ENCODE measurements at regions not wholly inside any gene's neighbourhood (a gene's known extent, or its start where the extent isn't known, plus 50 kb on each side); places are given as distances from the start of the nearest gene placed in this dataset.

DNA sequence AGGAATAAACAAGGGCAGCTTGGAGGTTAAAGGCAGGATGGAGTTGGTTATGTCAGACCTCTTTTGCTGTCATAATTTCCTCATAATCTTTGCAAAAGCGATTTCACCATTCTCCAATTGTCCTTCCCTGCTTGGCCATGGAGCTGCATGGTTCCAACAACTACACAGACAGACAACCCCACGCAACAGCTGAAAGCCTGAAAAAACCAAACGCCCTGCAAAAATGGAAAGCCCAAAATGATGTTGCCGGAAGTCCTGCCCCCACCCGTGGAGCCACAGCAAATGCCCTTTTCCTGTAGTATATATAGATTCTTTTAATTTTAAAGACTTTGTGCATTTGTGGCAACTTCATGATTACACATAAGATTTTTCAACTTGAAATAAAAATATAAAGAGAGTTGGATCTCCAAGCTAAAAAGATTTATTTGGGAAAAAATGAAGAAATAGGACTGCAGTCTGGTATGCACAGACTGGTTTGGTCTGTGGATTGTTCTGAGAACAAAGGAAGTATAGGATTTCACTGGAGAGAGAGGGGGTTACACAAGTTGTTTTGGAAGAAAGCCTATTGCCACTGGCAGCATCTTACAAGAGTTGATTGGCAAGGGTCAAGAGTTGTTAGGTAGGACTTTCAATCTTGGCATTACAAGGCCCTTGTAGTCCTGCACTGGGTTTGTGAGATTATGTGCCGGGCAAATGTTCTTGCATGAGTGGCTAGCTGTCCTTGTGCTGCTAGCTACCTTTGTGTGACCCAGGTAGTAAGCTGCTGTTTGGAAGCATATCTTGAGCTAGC is 190.0 kb downstream of the C6orf118 start:
- peak overlapping the region in 1 of 3 experiments; percentile 7; a peak in 1 of 7 replicates for H3K27ac Mint-ChIP-seq
- H3K4me1 Mint-ChIP-seq: peaks cover 14 to 17% of the 10 kb centered on the region in 2 experiments
- H2AK5ac ChIP-seq (ENCODE audit: insufficient read length, low read length): no peak overlapping the region
- H2BK20ac ChIP-seq (ENCODE audit: low read depth, low read length, poor library complexity, severe bottlenecking): no peak overlapping the region
- H2BK5ac ChIP-seq (ENCODE audit: insufficient read length, low read length): no peak overlapping the region
- H3K36me3 Mint-ChIP-seq (ENCODE audit: insufficient read depth in 1 of 3, low read depth in 3 of 3): peaks cover 0 to 6% (median 2%) of the 10 kb centered on the region in 3 experiments; a peak in 3 of 7 replicates
- H4K5ac ChIP-seq (ENCODE audit: insufficient read length, low read depth, low read length): no peak overlapping the region
- H3K79me1 ChIP-seq (ENCODE audit: insufficient read depth, low read depth, low read length, poor library complexity, severe bottlenecking): no peaks in the 10 kb centered on the region
- H3K79me2 ChIP-seq (ENCODE audit: insufficient read depth, low read length): no peaks in the 10 kb centered on the region
- H3K9me3 ChIP-seq (ENCODE audit: control insufficient read depth, low read depth, low read length): no peaks in the 10 kb centered on the region
- no peak overlapping the region for H3K9ac ChIP-seq (ENCODE audit: extremely low read depth, insufficient read length, low read length)
- H3K56ac ChIP-seq (ENCODE audit: insufficient read length, low read depth, low read length): no peak overlapping the region
- no peaks in the 10 kb centered on the region for H3K27me3 ChIP-seq (ENCODE audit: insufficient read depth, low read length)
- no peak overlapping the region for H2AFZ ChIP-seq (ENCODE audit: low read length)
- no peaks in the 10 kb centered on the region for H3K23me2 ChIP-seq (ENCODE audit: insufficient read length, low read depth, low read length, poor library complexity, severe bottlenecking)
- no peak overlapping the region; a peak in 1 of 5 replicates for H3K4me3 Mint-ChIP-seq
- no peak overlapping the region; the same call in 1 of the 2 replicates for H3K14ac ChIP-seq (ENCODE audit: insufficient read depth, low read length)
- H3K27ac ChIP-seq (ENCODE audit: insufficient read length, low read depth, low read length): no peak overlapping the region
- no peaks in the 10 kb centered on the region for H3K27me3 Mint-ChIP-seq (ENCODE audit: low read depth)
- H3K18ac ChIP-seq (ENCODE audit: insufficient read length, low read depth, low read length): no peak overlapping the region
- no peak overlapping the region for H3K23ac ChIP-seq (ENCODE audit: insufficient read length, low read depth, low read length)
- H3K4me1 ChIP-seq (ENCODE audit: insufficient read depth, low read length): peaks cover 8% of the 10 kb centered on the region; the same call in 1 of the 2 replicates
- H3K4ac ChIP-seq (ENCODE audit: low read depth, low read length): no peak overlapping the region
- no peaks in the 10 kb centered on the region for H4K20me1 ChIP-seq (ENCODE audit: control insufficient read depth, insufficient read depth, insufficient read length)
- H2BK15ac ChIP-seq (ENCODE audit: low read depth, low read length): no peak overlapping the region
- TF ChIP-seq, protein P1, sequence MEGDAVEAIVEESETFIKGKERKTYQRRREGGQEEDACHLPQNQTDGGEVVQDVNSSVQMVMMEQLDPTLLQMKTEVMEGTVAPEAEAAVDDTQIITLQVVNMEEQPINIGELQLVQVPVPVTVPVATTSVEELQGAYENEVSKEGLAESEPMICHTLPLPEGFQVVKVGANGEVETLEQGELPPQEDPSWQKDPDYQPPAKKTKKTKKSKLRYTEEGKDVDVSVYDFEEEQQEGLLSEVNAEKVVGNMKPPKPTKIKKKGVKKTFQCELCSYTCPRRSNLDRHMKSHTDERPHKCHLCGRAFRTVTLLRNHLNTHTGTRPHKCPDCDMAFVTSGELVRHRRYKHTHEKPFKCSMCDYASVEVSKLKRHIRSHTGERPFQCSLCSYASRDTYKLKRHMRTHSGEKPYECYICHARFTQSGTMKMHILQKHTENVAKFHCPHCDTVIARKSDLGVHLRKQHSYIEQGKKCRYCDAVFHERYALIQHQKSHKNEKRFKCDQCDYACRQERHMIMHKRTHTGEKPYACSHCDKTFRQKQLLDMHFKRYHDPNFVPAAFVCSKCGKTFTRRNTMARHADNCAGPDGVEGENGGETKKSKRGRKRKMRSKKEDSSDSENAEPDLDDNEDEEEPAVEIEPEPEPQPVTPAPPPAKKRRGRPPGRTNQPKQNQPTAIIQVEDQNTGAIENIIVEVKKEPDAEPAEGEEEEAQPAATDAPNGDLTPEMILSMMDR (conservative IDR thresholded peaks at IDR 0.05): no peak
- peaks cover 7 to 8% of the 10 kb centered on the region in 2 experiments; a peak in 4 of 5 replicates for H3K9me3 Mint-ChIP-seq
- H2BK120ac ChIP-seq (ENCODE audit: low read depth, low read length, poor library complexity, severe bottlenecking): no peak overlapping the region
- no peak overlapping the region for H2BK12ac ChIP-seq (ENCODE audit: insufficient read length, low read depth, low read length)
- no peak overlapping the region for H3T11ph ChIP-seq (ENCODE audit: low read length)
- DNase-seq: no peak
- H3K4me2 ChIP-seq (ENCODE audit: insufficient read depth, insufficient read length, low read length): no peak overlapping the region
- no peak overlapping the region for H4K8ac ChIP-seq (replicated peaks; ENCODE audit: insufficient read length, low read depth, low read length)
- no CpG with 5 or more reads among the region's 6 CpGs for WGBS (ENCODE audit: extremely low coverage, insufficient read length, low lambda C conversion rate)
- H4K91ac ChIP-seq (ENCODE audit: insufficient read length, low read depth, low read length): no peak overlapping the region

All from H9 (cell line).